GM18858 (cell line): ENCODE measurements at regions not wholly inside any gene's neighbourhood (a gene's known extent, or its start where the extent isn't known, plus 50 kb on each side); places are given as distances from the start of the nearest gene placed in this dataset.

Source experiments
- ATAC-seq: cut with Tn5 transposase; IDR thresholded peaks from one replicate; pipeline ENCODE4 v1.9.1; 2021; ENCODE audit not compliant: unreplicated experiment

- ATAC-seq = no peak
Observed at GRCh38 chr20:58069796-58070663, 158.4 kb downstream of the ANKRD60 start.

- no peak for ATAC-seq
Observed at GRCh38 chr20:58069207-58069606, 159.2 kb downstream of the ANKRD60 start.

GRCh38 chr20:58065508-58066361 lies 162.7 kb downstream of the ANKRD60 start:
- ATAC-seq = no peak

- no peak for ATAC-seq
Observed at GRCh38 chr20:58064411-58065010, 163.9 kb downstream of the ANKRD60 start.

- no peak for ATAC-seq
Observed at GRCh38 chr20:58059260-58059544, 169.3 kb downstream of the ANKRD60 start.

GRCh38 chr20:58058421-58059259 lies 169.8 kb downstream of the ANKRD60 start:
- ATAC-seq = no peak

GRCh38 chr20:58056921-58057686 lies 171.3 kb downstream of the ANKRD60 start:
- ATAC-seq = no peak

GRCh38 chr20:58056021-58056591 lies 172.3 kb downstream of the ANKRD60 start:
- no peak for ATAC-seq

GRCh38 chr20:58054780-58055373 lies 173.6 kb downstream of the ANKRD60 start:
- no peak for ATAC-seq

- ATAC-seq = no peak
Observed at GRCh38 chr20:58054082-58054779, 174.2 kb downstream of the ANKRD60 start.

GRCh38 chr20:58053391-58054055 lies 174.9 kb downstream of the ANKRD60 start:
- no peak for ATAC-seq

GRCh38 chr20:58051367-58051766 lies 177.1 kb downstream of the ANKRD60 start:
- no peak for ATAC-seq

GRCh38 chr20:58048096-58048702 lies 180.3 kb downstream of the ANKRD60 start:
- no peak for ATAC-seq

- no peak for ATAC-seq
Observed at GRCh38 chr20:58046311-58046710, 182.1 kb downstream of the ANKRD60 start.

- ATAC-seq = no peak
Observed at GRCh38 chr20:58045579-58045978, 182.9 kb downstream of the ANKRD60 start.

GRCh38 chr20:58044931-58045555 lies 183.4 kb downstream of the ANKRD60 start:
- ATAC-seq = no peak

GRCh38 chr20:58044286-58044685 lies 184.2 kb downstream of the ANKRD60 start:
- no peak for ATAC-seq
